HG03575 (cell line): ENCODE measurements at regions not wholly inside any gene's neighbourhood (a gene's known extent, or its start where the extent isn't known, plus 50 kb on each side); places are given as distances from the start of the nearest gene placed in this dataset.
A peak's percentile ranks its signal among the peaks of the same experiment; 100 is the strongest.

Experiments used
- ATAC-seq: cut with Tn5 transposase; IDR thresholded peaks from one replicate; pipeline ENCODE4 v1.9.1; 2021; ENCODE audit not compliant: unreplicated experiment, insufficient number of reproducible peaks, low FRiP score; ENCODE audit errors: extremely low read depth

- ATAC-seq: no peak
Measured at GRCh38 chr6:132932588-132932987, 118.2 kb downstream of the RPS12 start.

- no peak for ATAC-seq
Measured at GRCh38 chr6:132933090-132933489, 118.7 kb downstream of the RPS12 start.

GRCh38 chr6:132934496-132934895 is 120.1 kb downstream of the RPS12 start:
- no peak for ATAC-seq

- ATAC-seq: no peak
Measured at GRCh38 chr6:132936646-132937045, 122.3 kb downstream of the RPS12 start.

- no peak for ATAC-seq
Measured at GRCh38 chr6:132937466-132937906, 123.1 kb downstream of the RPS12 start.

- ATAC-seq: no peak
Measured at GRCh38 chr6:132948889-132949288, 134.5 kb downstream of the RPS12 start.

- ATAC-seq: no peak
Measured at GRCh38 chr6:132950566-132950965, 136.2 kb downstream of the RPS12 start.

GRCh38 chr6:132952031-132952867 is 137.9 kb downstream of the RPS12 start:
- ATAC-seq: no peak

- ATAC-seq: no peak
Measured at GRCh38 chr6:132952986-132953385, 138.6 kb downstream of the RPS12 start.

- ATAC-seq: no peak
Measured at GRCh38 chr6:132954222-132954621, 139.9 kb downstream of the RPS12 start.

- ATAC-seq: no peak
Measured at GRCh38 chr6:132954936-132955335, 140.6 kb downstream of the RPS12 start.

GRCh38 chr6:132959639-132960326 is 145.4 kb downstream of the RPS12 start:
- no peak for ATAC-seq

GRCh38 chr6:132960720-132961119 is 146.4 kb downstream of the RPS12 start:
- ATAC-seq: no peak

GRCh38 chr6:132961122-132961521 is 146.8 kb downstream of the RPS12 start:
- ATAC-seq: no peak

- ATAC-seq: no peak
Measured at GRCh38 chr6:132961610-132962009, 147.2 kb downstream of the RPS12 start.

GRCh38 chr6:132962936-132963868 is 148.8 kb downstream of the RPS12 start:
- peak; percentile 58 for ATAC-seq

GRCh38 chr6:132964101-132964867 is 149.9 kb downstream of the RPS12 start:
- no peak for ATAC-seq

- ATAC-seq: no peak
Measured at GRCh38 chr6:132964868-132965382, 150.6 kb downstream of the RPS12 start.
